ENCODE measurements at regions not wholly inside any gene's neighbourhood (a gene's known extent, or its start where the extent isn't known, plus 50 kb on each side); places are given as distances from the start of the nearest gene placed in this dataset.

DNA sequence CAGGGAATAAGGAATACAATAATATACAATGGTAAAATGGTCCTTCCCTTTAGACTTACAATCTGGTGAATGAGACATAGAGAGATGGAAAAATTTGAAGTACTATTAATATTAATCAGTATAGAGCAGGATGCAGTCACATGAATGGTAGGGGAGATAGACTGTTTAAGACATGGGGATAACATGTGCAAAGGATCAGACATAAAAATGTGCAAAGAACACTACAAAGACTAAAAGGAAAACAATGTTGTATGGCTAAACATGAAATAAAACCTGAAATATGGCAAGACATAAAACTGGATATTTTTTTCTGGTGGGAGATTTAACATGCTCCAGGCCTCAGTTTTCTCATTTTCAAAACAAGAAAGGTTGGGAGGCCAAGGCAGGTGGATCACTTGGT lies 182.4 kb upstream of the DPT start:
- Histone ChIP-seq H3K27me3 (ENCODE audit: insufficient read depth, low read length) (no peaks in the 10 kb centered on the region), H3K79me2 (ENCODE audit: insufficient read depth, low read length) (no peaks in the 10 kb centered on the region), H2AFZ (ENCODE audit: low read length) (no peak overlapping the region), H3K4me3 (ENCODE audit: insufficient read depth, low read length) (no peak overlapping the region), H4K20me1 (ENCODE audit: insufficient read depth, low read length) (no peaks in the 10 kb centered on the region), H3K4me1 (ENCODE audit: insufficient read depth, low read length) (no peaks in the 10 kb centered on the region), H3K36me3 (ENCODE audit: insufficient read depth, low read length) (no peaks in the 10 kb centered on the region), H3K9me3 (ENCODE audit: low read depth, low read length) (no peaks in the 10 kb centered on the region), H3K4me2 (ENCODE audit: insufficient read depth, low read length) (no peak overlapping the region), H3K27ac (ENCODE audit: low read depth, low read length) (no peak overlapping the region)
- DNase-seq (ENCODE audit: insufficient read length, low spot score, missing footprints), result no peak
- TF ChIP-seq, protein P1, sequence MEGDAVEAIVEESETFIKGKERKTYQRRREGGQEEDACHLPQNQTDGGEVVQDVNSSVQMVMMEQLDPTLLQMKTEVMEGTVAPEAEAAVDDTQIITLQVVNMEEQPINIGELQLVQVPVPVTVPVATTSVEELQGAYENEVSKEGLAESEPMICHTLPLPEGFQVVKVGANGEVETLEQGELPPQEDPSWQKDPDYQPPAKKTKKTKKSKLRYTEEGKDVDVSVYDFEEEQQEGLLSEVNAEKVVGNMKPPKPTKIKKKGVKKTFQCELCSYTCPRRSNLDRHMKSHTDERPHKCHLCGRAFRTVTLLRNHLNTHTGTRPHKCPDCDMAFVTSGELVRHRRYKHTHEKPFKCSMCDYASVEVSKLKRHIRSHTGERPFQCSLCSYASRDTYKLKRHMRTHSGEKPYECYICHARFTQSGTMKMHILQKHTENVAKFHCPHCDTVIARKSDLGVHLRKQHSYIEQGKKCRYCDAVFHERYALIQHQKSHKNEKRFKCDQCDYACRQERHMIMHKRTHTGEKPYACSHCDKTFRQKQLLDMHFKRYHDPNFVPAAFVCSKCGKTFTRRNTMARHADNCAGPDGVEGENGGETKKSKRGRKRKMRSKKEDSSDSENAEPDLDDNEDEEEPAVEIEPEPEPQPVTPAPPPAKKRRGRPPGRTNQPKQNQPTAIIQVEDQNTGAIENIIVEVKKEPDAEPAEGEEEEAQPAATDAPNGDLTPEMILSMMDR (IDR thresholded peaks at IDR 0.05; ENCODE audit: extremely low read depth, low read depth, low read length), result no peak

DNA sequence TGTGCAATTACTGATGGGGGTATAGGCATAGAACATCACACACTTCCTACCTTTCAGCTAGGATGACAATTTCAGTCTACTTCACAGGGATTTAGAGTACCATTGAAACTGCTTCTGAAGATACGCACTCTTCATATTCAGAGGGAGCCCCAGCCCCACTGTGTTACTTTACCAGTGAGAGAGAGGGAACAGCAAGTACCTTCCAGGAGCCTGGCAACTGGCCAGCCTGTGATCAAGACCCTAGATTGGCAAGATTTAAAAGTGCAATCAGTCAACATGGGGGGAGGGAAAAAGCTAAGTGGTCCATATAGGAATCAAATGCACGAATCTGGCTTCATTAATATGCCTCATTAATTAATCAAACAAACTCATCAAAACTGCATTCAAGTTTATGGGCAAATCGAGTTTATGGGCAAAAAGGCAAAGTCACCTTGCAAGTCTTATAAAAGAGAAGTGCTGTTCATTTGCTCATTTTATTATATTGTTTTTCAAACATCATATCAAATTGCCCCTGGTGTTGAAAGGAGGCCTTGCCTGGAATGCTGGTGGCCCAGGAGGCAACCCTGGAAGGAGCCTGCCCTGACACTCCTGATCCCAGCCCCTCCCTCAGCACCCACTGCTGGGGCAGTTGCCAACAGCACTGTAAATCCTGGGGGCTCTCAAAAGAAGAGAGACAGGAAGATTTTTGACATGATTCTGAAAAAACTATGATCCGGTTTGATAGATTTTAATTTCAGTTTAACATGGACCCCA lies 184.9 kb upstream of the DPT start:
- no peak overlapping the region for H2AFZ ChIP-seq (ENCODE audit: low read length)
- no peaks in the 10 kb centered on the region for H3K79me2 ChIP-seq (ENCODE audit: insufficient read depth, low read length)
- no peaks in the 10 kb centered on the region for H3K9me3 ChIP-seq (ENCODE audit: low read depth, low read length)
- no peaks in the 10 kb centered on the region for H3K27me3 ChIP-seq (ENCODE audit: insufficient read depth, low read length)
- no peak overlapping the region for H3K4me2 ChIP-seq (ENCODE audit: insufficient read depth, low read length)
- no peak overlapping the region for H3K27ac ChIP-seq (ENCODE audit: low read depth, low read length)
- TF ChIP-seq, protein P1 (IDR thresholded peaks at IDR 0.05; ENCODE audit: extremely low read depth, low read depth, low read length), result no peak
- H3K4me3 ChIP-seq (ENCODE audit: insufficient read depth, low read length), result no peak overlapping the region
- no peak for DNase-seq (ENCODE audit: insufficient read length, low spot score, missing footprints)
- no peaks in the 10 kb centered on the region for H4K20me1 ChIP-seq (ENCODE audit: insufficient read depth, low read length)
- H3K36me3 ChIP-seq (ENCODE audit: insufficient read depth, low read length), result no peaks in the 10 kb centered on the region
- H3K4me1 ChIP-seq (ENCODE audit: insufficient read depth, low read length), result no peaks in the 10 kb centered on the region

DNA sequence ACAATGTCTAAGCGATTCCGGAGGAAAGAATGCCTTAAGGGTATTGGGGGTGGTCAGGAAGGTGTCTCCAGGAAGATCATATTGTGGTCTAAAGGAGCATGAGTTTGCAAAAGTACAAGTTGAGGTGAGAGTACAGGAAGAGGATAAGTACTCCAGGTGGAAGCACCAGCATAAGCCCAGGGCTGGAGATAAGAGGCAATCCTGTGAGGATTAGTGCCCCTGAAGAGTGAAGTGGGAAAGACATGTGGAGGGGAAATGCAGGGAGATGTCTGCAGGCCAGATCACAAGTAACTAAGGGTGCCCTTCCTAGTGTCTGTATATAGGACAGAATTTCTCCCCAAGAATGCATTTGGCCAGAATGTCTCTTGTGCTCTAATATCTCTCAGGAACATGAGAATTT lies 188.3 kb upstream of the DPT start:
- no peak overlapping the region for H3K4me2 ChIP-seq (ENCODE audit: insufficient read depth, low read length)
- H3K4me3 ChIP-seq (ENCODE audit: insufficient read depth, low read length), result no peak overlapping the region
- H3K27me3 ChIP-seq (ENCODE audit: insufficient read depth, low read length), result no peaks in the 10 kb centered on the region
- H4K20me1 ChIP-seq (ENCODE audit: insufficient read depth, low read length), result no peaks in the 10 kb centered on the region
- no peak for DNase-seq (ENCODE audit: insufficient read length, low spot score, missing footprints)
- no peak overlapping the region for H2AFZ ChIP-seq (ENCODE audit: low read length)
- H3K9me3 ChIP-seq (ENCODE audit: low read depth, low read length), result no peaks in the 10 kb centered on the region
- H3K79me2 ChIP-seq (ENCODE audit: insufficient read depth, low read length), result no peaks in the 10 kb centered on the region
- no peaks in the 10 kb centered on the region for H3K4me1 ChIP-seq (ENCODE audit: insufficient read depth, low read length)
- no peaks in the 10 kb centered on the region for H3K36me3 ChIP-seq (ENCODE audit: insufficient read depth, low read length)
- TF ChIP-seq, protein P1 (IDR thresholded peaks at IDR 0.05; ENCODE audit: extremely low read depth, low read depth, low read length), result no peak
- no peak overlapping the region for H3K27ac ChIP-seq (ENCODE audit: low read depth, low read length)

DNA sequence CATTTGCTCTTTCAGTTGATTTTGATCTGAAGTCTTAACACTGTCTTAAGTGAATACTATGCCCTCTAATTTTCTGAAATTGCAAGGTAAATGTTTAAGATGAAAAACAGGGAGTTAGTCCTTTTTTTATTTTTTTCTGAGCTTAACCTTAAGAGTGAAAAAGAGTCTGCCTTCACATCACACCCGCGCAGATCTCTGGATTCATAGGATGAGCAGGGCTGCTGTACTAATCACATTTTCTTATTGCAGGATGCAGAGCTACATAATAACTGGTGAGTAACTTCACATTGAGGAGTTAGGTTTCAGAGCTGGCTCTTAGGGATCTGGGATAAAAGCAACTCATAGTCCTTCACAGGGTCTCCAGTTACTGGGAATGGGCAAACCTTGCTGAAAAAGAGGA lies 188.7 kb upstream of the ATP1B1 start:
- no peaks in the 10 kb centered on the region for H4K20me1 ChIP-seq (ENCODE audit: insufficient read depth, low read length)
- no peaks in the 10 kb centered on the region for H3K4me1 ChIP-seq (ENCODE audit: insufficient read depth, low read length)
- DNase-seq (ENCODE audit: insufficient read length, low spot score, missing footprints), result no peak
- no peaks in the 10 kb centered on the region for H3K79me2 ChIP-seq (ENCODE audit: insufficient read depth, low read length)
- TF ChIP-seq, protein P1 (IDR thresholded peaks at IDR 0.05; ENCODE audit: extremely low read depth, low read depth, low read length), result no peak
- no peaks in the 10 kb centered on the region for H3K36me3 ChIP-seq (ENCODE audit: insufficient read depth, low read length)
- H3K27me3 ChIP-seq (ENCODE audit: insufficient read depth, low read length), result no peaks in the 10 kb centered on the region
- H3K4me3 ChIP-seq (ENCODE audit: insufficient read depth, low read length), result no peak overlapping the region
- H3K4me2 ChIP-seq (ENCODE audit: insufficient read depth, low read length), result no peak overlapping the region
- H3K9me3 ChIP-seq (ENCODE audit: low read depth, low read length), result no peaks in the 10 kb centered on the region
- H2AFZ ChIP-seq (ENCODE audit: low read length), result no peak overlapping the region
- no peak overlapping the region for H3K27ac ChIP-seq (ENCODE audit: low read depth, low read length)

All from osteoblast (primary cell).